ENCODE measurements at regions not wholly inside any gene's neighbourhood (a gene's known extent, or its start where the extent isn't known, plus 50 kb on each side); places are given as distances from the start of the nearest gene placed in this dataset.

DNA sequence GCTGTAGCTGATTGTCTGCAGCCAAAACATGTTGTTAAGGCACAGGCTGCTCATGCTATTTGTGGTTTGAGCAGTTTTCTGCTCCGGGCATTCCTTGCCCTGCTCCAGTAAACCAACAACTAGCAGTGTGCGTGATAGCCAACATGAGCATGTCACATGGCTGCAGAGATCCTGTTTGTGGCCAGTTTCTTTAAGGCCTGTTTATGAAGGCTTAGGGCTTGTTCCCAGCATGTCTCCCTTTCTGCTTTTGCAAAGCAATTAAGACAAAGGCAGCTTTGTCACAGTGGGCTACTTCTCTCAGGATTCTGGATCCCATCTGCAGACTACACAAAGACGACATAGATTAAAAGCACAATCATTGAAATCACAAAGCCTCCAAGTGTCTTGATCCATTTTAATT is 160.5 kb downstream of the ZNF518B start:
- H3K4me1 ChIP-seq (ENCODE audit: control insufficient read depth, insufficient read depth, low read length), result no peaks in the 10 kb centered on the region
- in situ Hi-C loops (cut with MboI; ENCODE audit: low sequenced_read_pairs) (no loop called here), intact Hi-C loops (cut with micrococcal nuclease) (no loop called here), dilution Hi-C loops (cut with HindIII; ENCODE audit: low sequenced_read_pairs, unreplicated experiment) (no loop called here)
- 0% methylated on average over 1 of the region's 3 CpGs; no CpG with 5 or more reads in 1 of the 2 experiments for WGBS, 2 experiments (ENCODE audit: extremely low coverage in 2 of 2, insufficient read length in 1 of 2)
- no peak overlapping the region for H4K8ac ChIP-seq (ENCODE audit: low read depth in 2 of 2, low read length in 2 of 2)
- no peak overlapping the region for H3K27ac ChIP-seq (ENCODE audit: insufficient read depth, low read length)
- no peak overlapping the region for H2BK120ac ChIP-seq (ENCODE audit: low read depth, low read length)
- no peak overlapping the region for H2BK20ac ChIP-seq (ENCODE audit: low read depth, low read length)
- H4K5ac ChIP-seq (ENCODE audit: low read depth, low read length), result no peak overlapping the region
- no peak for DNase-seq
- no peak overlapping the region for H3K14ac ChIP-seq (replicated peaks; ENCODE audit: low read depth, low read length)
- no peak overlapping the region for H4K91ac ChIP-seq (ENCODE audit: insufficient read depth, low read depth, low read length)
- no peak overlapping the region for H2AK9ac ChIP-seq (replicated peaks; ENCODE audit: low read depth, low read length, poor library complexity)
- CTCF ChIA-PET, result no interaction called here
- H3K23ac ChIP-seq (ENCODE audit: low read depth, low read length), result no peak overlapping the region
- no peak overlapping the region for H2BK15ac ChIP-seq (ENCODE audit: low read depth, low read length)
- H3K4me3 ChIP-seq (ENCODE audit: insufficient read depth, low read depth, low read length), result no peak overlapping the region
- no peak overlapping the region for H2AFZ ChIP-seq (replicated peaks; ENCODE audit: low read length, poor library complexity)
- TF ChIP-seq RAD21 (IDR thresholded peaks at IDR 0.05; ENCODE audit: low read length), result no peak
- TF ChIP-seq FOS (IDR thresholded peaks at IDR 0.05; ENCODE audit: low read depth, low read length), result no peak
- no peak for TF ChIP-seq CEBPB (IDR thresholded peaks at IDR 0.05; ENCODE audit: low read depth, low read length)
- TF ChIP-seq NFE2L2 (IDR thresholded peaks at IDR 0.05; ENCODE audit: low read depth, low read length), result no peak
- no peak overlapping the region; the same call in 1 of the 2 replicates for H3K18ac ChIP-seq (ENCODE audit: low read depth, low read length)
- no peak overlapping the region for H3K9ac ChIP-seq (ENCODE audit: low read depth, low read length)
- H3K56ac ChIP-seq (ENCODE audit: extremely low read depth, insufficient read depth, low read length), result no peak overlapping the region
- no TSS peak for BruUV-seq (replicated peaks)
- peak overlapping the region; percentile 8 for H2BK5ac ChIP-seq (ENCODE audit: low read depth, low read length, poor library complexity, severe bottlenecking)
- H3K9me3 ChIP-seq (ENCODE audit: control insufficient read depth, insufficient read depth, low read length), result no peaks in the 10 kb centered on the region
- H2AK5ac ChIP-seq (ENCODE audit: low read depth, low read length), result no peak overlapping the region
- POLR2A ChIA-PET (ENCODE audit: unreplicated experiment), result no interaction called here
- H4K20me1 ChIP-seq (ENCODE audit: insufficient read depth, low read length), result no peaks in the 10 kb centered on the region
- no peaks in the 10 kb centered on the region for H3K36me3 ChIP-seq (ENCODE audit: control insufficient read depth, insufficient read depth, low read length)
- H3K9me1 ChIP-seq (ENCODE audit: insufficient read depth, low read length), result no peaks in the 10 kb centered on the region
- H3K4me2 ChIP-seq (ENCODE audit: low read depth, low read length), result no peak overlapping the region
- no peak overlapping the region for H3K4ac ChIP-seq (ENCODE audit: low read depth, low read length)
- ATAC-seq (ENCODE audit: low read depth), result no peak
- no peaks in the 10 kb centered on the region for H3K79me1 ChIP-seq (ENCODE audit: low read depth in 1 of 2, low read length in 2 of 2)
- H3K27me3 ChIP-seq (ENCODE audit: control insufficient read depth, insufficient read depth, low read length), result no peaks in the 10 kb centered on the region
